CD14-positive monocyte (primary cell): ENCODE measurements at regions not wholly inside any gene's neighbourhood (a gene's known extent, or its start where the extent isn't known, plus 50 kb on each side); places are given as distances from the start of the nearest gene placed in this dataset.

ENCODE experiments used
- DNase-seq, 3 donors: peaks; one replicate each; pipeline ENCODE4 v3.0.0-alpha.2; 2011 to 2022
- H2AFZ ChIP-seq: 2 replicates; pipeline ENCODE4 v1.6.0; 2012; ENCODE audit warnings: mild to moderate bottlenecking, low read depth, low read length, inconsistent platforms; ENCODE audit not compliant: insufficient read depth, poor library complexity, severe bottlenecking
- H3K27ac ChIP-seq, 2 donors: 1 replicate in 1 of 2; 2 replicates in 1 of 2; pipeline ENCODE4 v1.5.1; 2012 to 2013; ENCODE audit warnings: low read length in 2 of 2, control low read depth in 1 of 2, inconsistent platforms in 1 of 2, low read depth in 1 of 2, mild to moderate bottlenecking in 1 of 2
- H3K27me3 ChIP-seq, 2 donors: one replicate each; pipeline versions ENCODE4 v1.6.0 to v1.6.1; 2011 to 2013; ENCODE audit warnings: low read length in 2 of 2; ENCODE audit not compliant: control insufficient read depth in 2 of 2, insufficient read depth in 2 of 2
- H3K36me3 ChIP-seq, 2 donors: replicated peaks in 1 of 2; 1 replicate in 1 of 2; 2 replicates in 1 of 2; pipeline versions ENCODE4 v1.5.1 to v1.6.1; 2012 to 2013; ENCODE audit warnings: low read length in 2 of 2, control low read depth in 1 of 2, inconsistent platforms in 1 of 2, mild to moderate bottlenecking in 1 of 2; ENCODE audit not compliant: insufficient read depth in 2 of 2, control insufficient read depth in 1 of 2
- H3K4me1 ChIP-seq, 2 donors: 1 replicate in 1 of 2; 2 replicates in 1 of 2; pipeline versions ENCODE4 v1.5.1 to v1.6.1; 2012 to 2013; ENCODE audit warnings: low read length in 2 of 2, control low read depth in 1 of 2, inconsistent platforms in 1 of 2, mild to moderate bottlenecking in 1 of 2, moderate library complexity in 1 of 2; ENCODE audit not compliant: insufficient read depth in 2 of 2, control insufficient read depth in 1 of 2
- H3K4me2 ChIP-seq: replicated peaks from 2 replicates; pipeline ENCODE3; 2012; ENCODE audit warnings: low read length, moderate library complexity, mild to moderate bottlenecking; ENCODE audit not compliant: poor library complexity, severe bottlenecking; ENCODE audit errors: extremely low read depth
- H3K4me3 ChIP-seq, 3 experiments: fragments of 200-600 bp in 1 of 3; sonication (generic) in 1 of 3; replicated peaks in 1 of 3; 1 replicate in 2 of 3; 2 replicates in 1 of 3; pipeline ENCODE4 v1.5.1; 2011 to 2013; ENCODE audit warnings: low read length in 3 of 3, mild to moderate bottlenecking in 3 of 3, control low read depth in 2 of 3, low read depth in 2 of 3, inconsistent platforms in 1 of 3, moderate library complexity in 1 of 3
- H3K79me2 ChIP-seq: 2 replicates; pipeline ENCODE4 v1.6.0; 2012; ENCODE audit warnings: mild to moderate bottlenecking, control low read depth, inconsistent platforms, low read length, moderate library complexity; ENCODE audit not compliant: insufficient read depth
- H3K9ac ChIP-seq: 2 replicates; pipeline ENCODE4 v1.6.0; 2017; ENCODE audit warnings: low read length, mild to moderate bottlenecking; ENCODE audit not compliant: insufficient read depth, poor library complexity, severe bottlenecking
- H3K9me3 ChIP-seq, 2 donors: replicated peaks in 1 of 2; 1 replicate in 1 of 2; 2 replicates in 1 of 2; pipeline versions ENCODE4 v1.5.1 to v1.6.1; 2012 to 2013; ENCODE audit warnings: low read length in 2 of 2, control low read depth in 1 of 2; ENCODE audit not compliant: control insufficient read depth in 1 of 2, insufficient read depth in 1 of 2
- H4K20me1 ChIP-seq: 2 replicates; pipeline ENCODE4 v1.6.0; 2012; ENCODE audit warnings: mild to moderate bottlenecking, low read length, control low read depth, moderate library complexity; ENCODE audit not compliant: insufficient read depth
- H3K27ac Mint-ChIP-seq, 7 donors: one replicate each; pipeline ENCODE4 v1.8.0; 2020; ENCODE audit warnings: mild to moderate bottlenecking in 7 of 7, mixed read lengths in 7 of 7, moderate library complexity in 6 of 7, inconsistent platforms in 2 of 7
- H3K27me3 Mint-ChIP-seq, 3 donors: one replicate each; pipeline ENCODE4 v1.8.0; 2021 to 2022; ENCODE audit warnings: low read depth in 3 of 3, mild to moderate bottlenecking in 3 of 3, mixed read lengths in 3 of 3, moderate library complexity in 3 of 3, inconsistent platforms in 1 of 3
- H3K36me3 Mint-ChIP-seq, 2 donors: one replicate each; pipeline ENCODE4 v1.8.0; 2020; ENCODE audit warnings: mixed read lengths in 2 of 2, inconsistent platforms in 1 of 2, mild to moderate bottlenecking in 1 of 2
- H3K4me1 Mint-ChIP-seq: one replicate; pipeline ENCODE4 v1.8.0; 2020; ENCODE audit warnings: mild to moderate bottlenecking, mixed read lengths
- H3K4me3 Mint-ChIP-seq, 2 donors: one replicate each; pipeline ENCODE4 v1.8.0; 2020; ENCODE audit warnings: mild to moderate bottlenecking in 2 of 2, mixed read lengths in 2 of 2, moderate library complexity in 1 of 2
- H3K9me3 Mint-ChIP-seq, 7 donors: one replicate each; pipeline ENCODE4 v1.8.0; 2020 to 2022; ENCODE audit warnings: mixed read lengths in 7 of 7, mild to moderate bottlenecking in 6 of 7, moderate library complexity in 6 of 7, inconsistent platforms in 2 of 7
- CTCF ChIP-seq: fragments of 200-600 bp; IDR thresholded peaks from one replicate; pipeline ENCODE4 v1.8.0; 2022; ENCODE audit warnings: antibody characterized with exemption, mild to moderate bottlenecking
- WGBS: methylation state at CpG from one replicate; pipeline ENCODE4 v1.1.5; 2013; ENCODE audit warnings: missing lambda C conversion rate; ENCODE audit not compliant: insufficient coverage; 5-methylcytosine and 5-hydroxymethylcytosine counted together
- intact Hi-C, 2 donors: fragments of 100-400 bp; cut with micrococcal nuclease; formaldehyde crosslinking; loops; one replicate each; pipeline versions ENCODE4 v1.15.0 to v1.15.1; 2023

- H3K4me3 ChIP-seq, result no peak overlapping the region
- H3K36me3 Mint-ChIP-seq, result peaks cover 0 to 4% of the 10 kb centered on the region in 2 donors
- H3K9me3 Mint-ChIP-seq, result peaks cover 11 to 27% (median 25%) of the 10 kb centered on the region in 7 donors
- peak overlapping the region; percentile 74 for H2AFZ ChIP-seq
- no peak overlapping the region for H3K27ac Mint-ChIP-seq
- no peaks in the 10 kb centered on the region for H3K79me2 ChIP-seq
- TF ChIP-seq CTCF, result no peak
- no peak overlapping the region for H3K9ac ChIP-seq
- peaks cover 12 to 23% of the 10 kb centered on the region in 2 donors for H3K9me3 ChIP-seq
- no peaks in the 10 kb centered on the region for H4K20me1 ChIP-seq
- peaks cover 28 to 35% of the 10 kb centered on the region in 2 donors for H3K4me1 ChIP-seq
- intact Hi-C loops, result loop anchor here (5.0 to 10.0 kb wide), 3 partner anchors 95 to 373 kb away; partner anchors contain the start of gene SH2B3 (in 1 of the 2)
- peaks cover 0 to 4% (median 3%) of the 10 kb centered on the region in 3 donors for H3K27me3 Mint-ChIP-seq
- H3K27me3 ChIP-seq, result no peaks in the 10 kb centered on the region
- WGBS, result 91% methylated on average over 33 of the region's 37 CpGs
- peak overlapping the region in 1 of 2 donors; percentile 81 for H3K4me3 Mint-ChIP-seq
- DNase-seq, result no peak
- H3K27ac ChIP-seq, result no peak overlapping the region
- H3K4me1 Mint-ChIP-seq, result peaks cover 36% of the 10 kb centered on the region
- no peak overlapping the region for H3K4me2 ChIP-seq
- no peaks in the 10 kb centered on the region for H3K36me3 ChIP-seq
Observed at GRCh38 chr12:111310076-111310870, 58.6 kb downstream of the PHETA1 start.

GRCh38 chr12:111309584-111309983 is 59.3 kb downstream of the PHETA1 start:
- H3K4me1 Mint-ChIP-seq, result peaks cover 29% of the 10 kb centered on the region

More at GRCh38 chr12:111309584-111309983, 59.3 kb downstream of the PHETA1 start:
- Histone ChIP-seq H3K4me3 (peak overlapping the region in 1 of 3 experiments; percentile 28), H3K9ac (peak overlapping the region; percentile 7), H3K27me3 (no peaks in the 10 kb centered on the region), H3K27ac (no peak overlapping the region), H3K4me1 (peaks cover 21 to 28% of the 10 kb centered on the region in 2 donors), H3K36me3 (no peaks in the 10 kb centered on the region), H3K4me2 (peak overlapping the region; percentile 38), H2AFZ (peak overlapping the region; percentile 74), H3K9me3 (peaks cover 19 to 30% of the 10 kb centered on the region in 2 donors), H4K20me1 (no peaks in the 10 kb centered on the region), H3K79me2 (no peaks in the 10 kb centered on the region)
- H3K4me3 Mint-ChIP-seq, result peak overlapping the region; percentile 17 to 81
- intact Hi-C loops, result no loop called here
- peaks cover under 1 to 4% of the 10 kb centered on the region in 2 donors for H3K36me3 Mint-ChIP-seq
- TF ChIP-seq CTCF, result no peak
- DNase-seq, result no peak
- H3K27ac Mint-ChIP-seq, result peak overlapping the region in 3 of 7 donors; percentile 5 to 37 (median 33)
- peaks cover 0 to 4% (median 3%) of the 10 kb centered on the region in 3 donors for H3K27me3 Mint-ChIP-seq
- 10% methylated on average over 1 of the region's 3 CpGs for WGBS
- peaks cover 15 to 32% (median 32%) of the 10 kb centered on the region in 7 donors for H3K9me3 Mint-ChIP-seq
